Activated naive CD8-positive, alpha-beta T cell treated with anti-CD3 and anti-CD28 coated beads, Interleukin-2, amount 50 U/mL, for 24 hours (primary cell): ENCODE measurements at regions not wholly inside any gene's neighbourhood (a gene's known extent, or its start where the extent isn't known, plus 50 kb on each side); places are given as distances from the start of the nearest gene placed in this dataset.

Source experiments
- ATAC-seq: fragments of 150-1000 bp; cut with Tn5 transposase; one replicate; pipeline ENCODE4 v1.10.0; 2021
- DNase-seq: peaks from one replicate; pipeline ENCODE4 v3.0.0; 2021
- H3K27ac Mint-ChIP-seq: one replicate; pipeline ENCODE4 v1.8.0; 2021; ENCODE audit warnings: mild to moderate bottlenecking, mixed read lengths
- H3K27me3 Mint-ChIP-seq: one replicate; pipeline ENCODE4 v1.8.0; 2021; ENCODE audit warnings: mixed read lengths
- H3K36me3 Mint-ChIP-seq: one replicate; pipeline ENCODE4 v1.8.0; 2021; ENCODE audit warnings: low read depth, mixed read lengths
- H3K4me1 Mint-ChIP-seq: one replicate; pipeline ENCODE4 v1.8.0; 2021; ENCODE audit warnings: mixed read lengths
- H3K4me3 Mint-ChIP-seq: one replicate; pipeline ENCODE4 v1.8.0; 2021; ENCODE audit warnings: mild to moderate bottlenecking, moderate library complexity, mixed read lengths
- H3K9me3 Mint-ChIP-seq: one replicate; pipeline ENCODE4 v1.8.0; 2021; ENCODE audit warnings: mixed read lengths

DNA sequence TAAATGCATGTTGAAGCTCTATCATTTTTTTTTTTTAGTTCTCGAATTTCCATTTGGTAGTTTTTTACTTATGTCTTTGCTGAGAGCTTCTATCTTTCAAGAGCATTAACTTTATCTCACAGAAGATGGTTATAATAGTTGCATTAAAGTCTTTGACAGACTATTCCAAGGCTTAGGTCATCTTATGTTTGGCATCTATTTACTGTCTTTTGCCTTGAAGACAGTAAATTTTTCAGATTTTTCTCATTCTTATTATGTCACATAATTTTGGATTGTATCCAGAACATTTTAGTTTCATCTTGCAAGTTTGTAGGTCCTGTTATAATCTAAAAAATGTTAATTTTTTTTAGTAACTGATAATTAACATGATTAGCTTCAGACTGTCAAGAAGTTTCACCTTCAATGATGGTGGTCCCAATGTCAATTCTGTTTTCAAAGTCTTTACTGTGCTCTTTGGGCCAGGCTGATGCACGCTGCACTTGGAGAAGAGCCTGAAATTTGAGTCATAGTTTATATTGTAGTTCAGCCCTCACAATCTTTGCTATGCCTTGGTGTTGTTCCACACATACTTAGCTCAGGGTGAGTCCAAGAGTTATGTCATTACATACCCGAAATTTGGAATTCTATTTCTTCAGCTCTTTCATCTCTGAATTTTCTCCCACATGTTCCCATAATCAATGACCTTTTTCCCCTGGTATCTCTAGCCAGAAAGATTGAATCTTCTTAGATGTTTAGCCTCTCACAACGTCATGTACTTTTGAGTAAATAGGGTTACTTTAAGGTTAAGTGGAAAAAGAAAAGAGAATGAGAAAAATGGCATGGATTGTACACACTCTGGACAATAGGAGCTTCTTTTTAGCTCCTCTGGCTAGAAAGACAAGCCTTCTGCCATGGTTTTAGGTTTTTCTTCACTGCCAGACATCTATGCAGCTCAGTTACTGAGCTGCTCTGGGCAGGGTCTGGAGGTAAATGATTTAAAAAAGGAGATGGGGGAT is 110.3 kb upstream of the BTBD3 start:
- Mint-ChIP-seq H3K36me3 (no peaks in the 10 kb centered on the region), H3K27ac (no peak overlapping the region), H3K9me3 (no peaks in the 10 kb centered on the region), H3K27me3 (no peaks in the 10 kb centered on the region), H3K4me1 (no peaks in the 10 kb centered on the region), H3K4me3 (no peak overlapping the region)
- no peak for DNase-seq
- no peak for ATAC-seq

DNA sequence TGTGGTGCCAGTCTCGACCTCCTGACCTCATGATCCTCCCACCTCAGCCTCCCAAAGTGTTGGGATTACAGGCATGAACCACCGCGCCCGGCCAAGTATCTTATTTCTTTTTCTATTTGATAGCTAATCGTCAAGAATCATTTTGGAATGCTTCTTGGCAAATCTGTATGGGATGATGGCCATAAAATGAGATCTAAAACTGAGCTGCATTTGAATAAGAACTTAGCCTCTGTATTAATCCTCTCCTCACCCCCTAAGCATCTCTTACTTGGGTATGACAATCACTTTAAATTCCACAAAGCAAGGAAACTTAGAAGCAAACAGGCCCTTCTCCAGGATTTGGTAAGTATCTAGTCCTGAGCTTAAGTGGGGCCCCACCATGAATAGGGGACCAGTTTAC is 108.9 kb upstream of the BTBD3 start:
- DNase-seq = no peak
- Mint-ChIP-seq H3K36me3 (no peaks in the 10 kb centered on the region), H3K27me3 (no peaks in the 10 kb centered on the region), H3K9me3 (no peaks in the 10 kb centered on the region), H3K4me1 (no peaks in the 10 kb centered on the region), H3K4me3 (no peak overlapping the region), H3K27ac (no peak overlapping the region)
- ATAC-seq = no peak

DNA sequence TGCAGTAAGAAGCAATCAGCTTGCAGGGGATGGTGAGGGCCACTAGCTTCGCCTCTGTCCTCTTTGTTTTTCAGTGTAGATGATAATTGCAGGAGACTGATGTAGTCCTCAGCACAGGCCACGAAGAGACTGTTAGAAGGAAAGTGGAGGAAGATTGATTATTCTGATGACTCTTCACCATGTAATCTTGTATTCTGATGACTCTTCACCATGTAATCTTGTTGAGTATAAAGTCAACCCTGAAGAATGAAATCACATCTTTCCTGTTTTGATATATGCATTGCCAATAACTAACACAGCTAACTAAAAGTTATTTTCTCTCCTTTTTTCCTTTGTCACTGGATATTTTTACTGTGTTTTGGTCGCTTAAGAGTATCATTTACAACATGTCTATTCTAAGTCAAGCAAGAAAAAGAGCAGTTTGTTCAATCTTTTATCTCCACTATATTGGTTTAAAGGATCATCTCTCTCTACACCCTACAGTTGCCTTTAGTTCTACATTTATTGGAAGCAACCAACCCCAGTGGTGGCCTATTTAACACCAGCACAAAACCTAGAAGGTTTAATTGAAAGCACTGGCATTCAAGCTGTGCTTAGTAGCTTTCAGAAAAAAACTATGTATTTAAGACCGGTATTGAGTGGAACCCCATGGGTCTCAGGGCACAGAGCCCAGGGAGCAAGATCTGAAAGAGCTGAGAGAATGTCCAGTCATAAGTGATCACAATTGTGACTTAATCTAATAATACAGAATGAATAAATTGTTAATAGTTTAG is 107.2 kb upstream of the BTBD3 start:
- H3K27me3 Mint-ChIP-seq = no peaks in the 10 kb centered on the region
- H3K27ac Mint-ChIP-seq = no peak overlapping the region
- ATAC-seq = no peak
- no peak for DNase-seq
- H3K4me1 Mint-ChIP-seq = no peaks in the 10 kb centered on the region
- H3K4me3 Mint-ChIP-seq = no peak overlapping the region
- no peaks in the 10 kb centered on the region for H3K36me3 Mint-ChIP-seq
- H3K9me3 Mint-ChIP-seq = no peaks in the 10 kb centered on the region

DNA sequence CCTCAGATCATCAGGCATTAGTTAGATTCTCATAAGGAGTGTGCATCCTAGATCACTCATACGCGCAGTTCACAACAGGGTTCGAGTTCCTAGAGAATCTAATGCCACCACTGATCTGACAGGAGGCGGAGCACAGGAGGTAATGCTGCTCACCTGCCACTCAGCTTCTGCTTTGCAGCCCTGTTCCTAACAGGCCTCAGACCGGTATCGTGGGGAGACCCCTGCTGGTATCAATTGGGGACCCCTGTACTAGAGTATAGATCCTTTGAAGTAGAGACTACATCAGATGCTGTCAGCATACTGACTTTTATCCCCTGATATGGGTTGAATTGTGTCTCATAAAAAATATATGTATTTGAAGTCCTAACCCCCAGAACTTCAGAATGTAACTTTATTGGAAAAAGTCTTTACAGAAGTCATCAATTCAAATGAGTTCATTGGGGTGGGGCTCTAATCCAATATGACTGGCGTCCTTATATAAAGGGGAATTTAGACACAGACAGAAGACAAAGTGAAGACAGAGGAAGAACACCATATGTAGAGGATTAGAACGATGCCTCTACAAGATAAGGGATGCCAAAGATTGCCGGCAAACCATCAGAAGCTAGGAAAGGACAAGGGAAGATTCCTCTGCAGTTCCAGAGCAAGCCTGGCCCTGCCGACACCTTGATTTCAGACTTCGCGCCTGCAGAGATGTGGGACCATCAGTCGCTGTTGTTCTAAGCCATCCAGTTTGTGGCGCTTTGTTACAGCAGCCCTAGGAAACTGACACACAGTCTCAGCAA is 104.4 kb upstream of the BTBD3 start:
- no peaks in the 10 kb centered on the region for H3K9me3 Mint-ChIP-seq
- no peaks in the 10 kb centered on the region for H3K36me3 Mint-ChIP-seq
- no peak overlapping the region for H3K27ac Mint-ChIP-seq
- no peaks in the 10 kb centered on the region for H3K4me1 Mint-ChIP-seq
- DNase-seq (no peak), ATAC-seq (no peak)
- no peaks in the 10 kb centered on the region for H3K27me3 Mint-ChIP-seq
- H3K4me3 Mint-ChIP-seq = no peak overlapping the region

DNA sequence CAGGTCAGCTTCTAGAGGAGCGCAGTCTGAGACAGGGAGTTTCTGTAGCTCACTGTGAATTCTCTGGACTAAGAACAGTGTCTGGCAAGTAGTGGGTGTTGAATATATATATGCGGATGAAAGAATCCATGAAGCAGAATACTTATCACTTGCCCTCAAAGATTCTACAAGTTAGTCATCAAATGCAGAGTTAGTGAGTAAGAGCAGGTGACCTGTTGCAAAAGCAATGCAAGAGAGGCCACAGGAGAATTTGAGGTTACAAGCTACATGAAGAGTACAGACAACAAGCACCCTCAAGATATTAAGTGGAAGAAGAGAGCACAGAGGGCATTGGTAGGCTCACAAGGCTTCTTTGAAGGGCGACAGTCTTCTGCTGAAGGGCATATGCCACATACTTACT is 103.4 kb upstream of the BTBD3 start:
- H3K27ac Mint-ChIP-seq = no peak overlapping the region
- H3K4me3 Mint-ChIP-seq = no peak overlapping the region
- no peaks in the 10 kb centered on the region for H3K9me3 Mint-ChIP-seq
- H3K27me3 Mint-ChIP-seq = no peaks in the 10 kb centered on the region
- H3K36me3 Mint-ChIP-seq = no peaks in the 10 kb centered on the region
- ATAC-seq (no peak), DNase-seq (no peak)
- H3K4me1 Mint-ChIP-seq = no peaks in the 10 kb centered on the region

DNA sequence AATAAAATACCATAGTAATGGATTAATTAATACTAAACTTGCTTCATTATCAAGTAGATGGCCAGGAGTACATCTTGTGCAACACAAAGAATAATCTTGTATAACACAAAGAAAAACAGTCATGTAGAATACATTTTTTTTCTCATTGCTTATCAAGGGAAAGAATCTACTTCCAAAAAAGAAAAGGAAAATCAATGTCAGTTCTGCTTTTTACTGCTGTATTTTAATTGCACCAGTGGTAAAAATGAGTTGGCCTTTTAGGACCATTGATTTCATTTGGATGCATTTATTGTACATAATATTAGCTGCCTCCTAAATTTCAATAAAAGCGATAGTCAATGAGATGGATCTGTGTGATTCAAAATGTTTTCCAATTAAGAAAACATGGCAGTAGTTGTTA is 96.9 kb upstream of the BTBD3 start:
- Mint-ChIP-seq H3K36me3 (no peaks in the 10 kb centered on the region), H3K27me3 (no peaks in the 10 kb centered on the region), H3K9me3 (no peaks in the 10 kb centered on the region), H3K4me1 (no peaks in the 10 kb centered on the region), H3K4me3 (no peak overlapping the region), H3K27ac (no peak overlapping the region)
- DNase-seq (no peak), ATAC-seq (no peak)

DNA sequence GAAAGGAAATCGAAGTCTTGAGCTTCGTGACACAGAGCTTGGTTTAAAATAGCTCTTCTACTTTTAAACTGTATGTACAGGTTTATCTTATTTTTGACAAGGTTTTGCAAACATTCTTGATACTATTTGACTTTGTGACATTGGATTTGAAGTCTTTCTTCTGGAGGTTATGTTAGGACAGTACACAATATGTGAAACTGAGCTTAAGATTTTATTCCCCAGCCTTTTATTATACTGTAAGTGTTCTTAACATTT is 95.2 kb upstream of the BTBD3 start:
- no peaks in the 10 kb centered on the region for H3K36me3 Mint-ChIP-seq
- no peaks in the 10 kb centered on the region for H3K27me3 Mint-ChIP-seq
- no peaks in the 10 kb centered on the region for H3K4me1 Mint-ChIP-seq
- DNase-seq = no peak
- H3K9me3 Mint-ChIP-seq = no peaks in the 10 kb centered on the region
- no peak for ATAC-seq
- no peak overlapping the region for H3K27ac Mint-ChIP-seq
- no peak overlapping the region for H3K4me3 Mint-ChIP-seq

DNA sequence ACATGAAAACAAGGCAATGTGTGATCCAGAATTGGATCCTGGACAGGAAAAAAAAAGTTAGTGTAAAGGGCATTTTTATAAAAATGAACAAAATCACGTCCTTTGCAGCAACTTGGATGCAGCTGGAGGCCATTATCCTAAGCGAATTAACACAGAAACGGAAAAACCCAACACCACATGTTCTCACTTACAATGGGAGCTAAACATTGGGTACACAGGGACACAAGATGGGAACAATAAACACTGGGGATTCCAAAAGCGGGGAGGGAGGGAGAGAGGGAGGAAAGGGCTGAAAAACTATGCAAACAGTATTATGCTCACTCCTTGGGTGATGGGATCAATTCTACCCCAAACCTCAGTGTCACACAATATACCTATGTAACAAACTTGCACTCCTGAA is 91.4 kb upstream of the BTBD3 start:
- Mint-ChIP-seq H3K4me1 (no peaks in the 10 kb centered on the region), H3K9me3 (peaks cover 16% of the 10 kb centered on the region), H3K27ac (no peak overlapping the region), H3K36me3 (no peaks in the 10 kb centered on the region), H3K4me3 (no peak overlapping the region), H3K27me3 (no peaks in the 10 kb centered on the region)
- no peak for ATAC-seq
- DNase-seq = no peak

DNA sequence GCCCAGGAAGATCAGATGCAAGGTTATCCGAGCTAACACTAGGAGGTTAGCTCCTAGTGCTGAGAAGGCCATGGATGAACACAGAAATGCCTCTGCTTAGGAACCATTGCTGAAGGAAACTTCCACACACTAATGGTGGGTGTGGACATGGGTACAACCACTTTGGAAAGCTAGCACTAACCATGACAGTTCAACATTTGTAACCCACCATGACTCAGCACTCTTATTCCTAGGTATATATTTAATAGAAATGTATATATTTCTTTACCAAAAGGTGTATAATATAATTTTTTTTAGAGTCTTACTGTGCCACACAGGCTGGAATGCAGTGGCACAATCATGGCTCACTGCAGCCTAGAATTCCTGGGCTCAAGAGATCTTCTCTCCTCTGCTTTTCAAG is 85.3 kb upstream of the BTBD3 start:
- Mint-ChIP-seq H3K36me3 (no peaks in the 10 kb centered on the region), H3K4me3 (no peak overlapping the region), H3K4me1 (no peaks in the 10 kb centered on the region), H3K27me3 (no peaks in the 10 kb centered on the region), H3K9me3 (peaks cover 16% of the 10 kb centered on the region), H3K27ac (no peak overlapping the region)
- DNase-seq (no peak), ATAC-seq (no peak)

DNA sequence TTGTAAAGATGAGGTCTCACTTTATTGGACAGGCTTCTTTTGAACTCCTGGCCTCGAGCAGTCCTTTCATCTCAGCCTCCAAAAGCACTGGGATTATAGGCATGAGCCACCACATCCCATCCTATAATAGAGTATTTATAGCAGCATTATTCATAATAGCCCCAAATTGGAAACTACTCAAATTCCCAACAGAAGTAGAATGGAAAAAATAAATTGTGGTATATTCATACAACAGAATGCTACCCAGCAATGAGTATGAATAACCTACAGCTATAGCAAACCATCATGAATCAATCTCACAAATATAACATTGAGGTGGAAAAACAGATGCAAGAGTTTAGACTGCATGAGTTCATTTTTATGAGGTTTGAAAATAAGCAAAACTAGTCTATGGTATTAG is 84.8 kb upstream of the BTBD3 start:
- Mint-ChIP-seq H3K36me3 (no peaks in the 10 kb centered on the region), H3K27me3 (no peaks in the 10 kb centered on the region), H3K4me3 (no peak overlapping the region), H3K27ac (no peak overlapping the region), H3K9me3 (peaks cover 16% of the 10 kb centered on the region), H3K4me1 (no peaks in the 10 kb centered on the region)
- ATAC-seq = no peak
- DNase-seq = no peak

DNA sequence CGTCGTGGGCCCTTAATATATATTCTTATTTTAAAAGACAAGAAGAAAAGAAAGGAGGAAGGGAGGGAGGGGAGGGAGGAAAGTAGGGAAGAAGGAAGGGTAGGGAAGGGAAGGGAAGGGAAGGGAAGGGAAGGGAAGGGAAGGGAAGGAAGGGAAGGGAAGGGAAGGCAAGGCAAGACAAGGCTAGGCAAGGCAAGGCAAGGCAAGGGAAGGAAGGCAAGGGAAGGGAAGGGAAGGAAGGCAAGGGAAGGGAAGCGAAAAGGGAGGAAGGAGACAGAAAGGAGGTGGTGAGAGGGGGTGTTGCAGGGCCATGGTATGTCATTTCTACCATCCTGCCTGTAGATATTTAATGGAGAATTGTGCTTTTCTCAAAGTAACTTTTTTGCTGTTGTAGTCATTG is 83.9 kb upstream of the BTBD3 start:
- H3K4me1 Mint-ChIP-seq = no peaks in the 10 kb centered on the region
- no peak overlapping the region for H3K27ac Mint-ChIP-seq
- H3K27me3 Mint-ChIP-seq = no peaks in the 10 kb centered on the region
- DNase-seq (no peak), ATAC-seq (no peak)
- H3K4me3 Mint-ChIP-seq = no peak overlapping the region
- H3K9me3 Mint-ChIP-seq = peaks cover 11% of the 10 kb centered on the region
- no peaks in the 10 kb centered on the region for H3K36me3 Mint-ChIP-seq

DNA sequence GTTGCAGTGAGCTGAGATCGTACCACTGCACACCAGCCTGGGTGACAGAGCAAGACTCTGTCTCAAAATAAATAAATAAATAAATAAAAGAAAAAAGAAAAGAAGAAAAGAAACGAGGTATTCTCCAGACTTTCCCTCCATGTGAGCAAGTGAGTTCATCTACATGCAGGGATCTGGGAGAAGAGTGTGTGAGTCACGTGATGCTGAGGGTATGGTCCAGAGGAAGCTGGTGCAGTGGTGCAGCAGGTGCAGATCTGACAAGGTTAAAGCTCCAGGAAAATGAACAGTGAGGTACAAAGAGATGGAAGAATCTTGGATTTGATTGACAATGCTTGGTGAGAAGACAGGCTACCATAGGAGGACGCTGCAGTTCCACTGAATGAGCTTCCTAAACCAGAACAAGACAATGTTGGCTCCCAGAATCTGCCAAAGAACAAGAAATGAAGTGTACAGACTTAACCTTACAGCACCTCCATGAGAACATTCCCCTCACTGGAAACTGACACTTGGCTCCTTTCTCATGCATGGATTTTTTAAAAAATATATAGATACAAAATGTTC is 79.5 kb upstream of the BTBD3 start:
- ATAC-seq = no peak
- no peaks in the 10 kb centered on the region for H3K4me1 Mint-ChIP-seq
- H3K27me3 Mint-ChIP-seq = no peaks in the 10 kb centered on the region
- no peak overlapping the region for H3K4me3 Mint-ChIP-seq
- H3K36me3 Mint-ChIP-seq = no peaks in the 10 kb centered on the region
- no peaks in the 10 kb centered on the region for H3K9me3 Mint-ChIP-seq
- no peak overlapping the region for H3K27ac Mint-ChIP-seq
- DNase-seq = no peak

DNA sequence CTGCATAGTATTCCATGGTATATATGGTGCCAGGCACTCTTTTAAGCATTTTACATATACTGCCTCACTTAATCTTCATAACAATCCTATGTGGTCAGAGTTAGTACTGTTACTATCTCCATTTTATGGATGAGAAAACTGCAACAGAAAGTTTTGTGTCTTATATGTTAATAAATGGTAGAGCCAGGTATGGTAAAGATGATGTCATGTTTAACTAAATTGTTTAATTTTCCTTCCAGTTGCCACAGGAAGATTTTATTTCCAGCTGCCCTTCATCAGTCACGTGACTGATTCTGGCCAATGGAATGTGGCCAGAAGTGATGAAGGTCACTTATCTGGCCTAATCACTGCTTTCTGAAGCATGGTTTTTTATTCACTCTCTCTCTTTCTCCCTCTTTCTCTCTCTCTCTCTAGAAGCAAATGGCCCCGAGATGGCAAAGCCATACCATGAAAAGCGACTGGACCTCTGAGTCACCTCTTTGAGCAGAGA is 75.7 kb upstream of the BTBD3 start:
- ATAC-seq = no peak
- no peaks in the 10 kb centered on the region for H3K9me3 Mint-ChIP-seq

DNA sequence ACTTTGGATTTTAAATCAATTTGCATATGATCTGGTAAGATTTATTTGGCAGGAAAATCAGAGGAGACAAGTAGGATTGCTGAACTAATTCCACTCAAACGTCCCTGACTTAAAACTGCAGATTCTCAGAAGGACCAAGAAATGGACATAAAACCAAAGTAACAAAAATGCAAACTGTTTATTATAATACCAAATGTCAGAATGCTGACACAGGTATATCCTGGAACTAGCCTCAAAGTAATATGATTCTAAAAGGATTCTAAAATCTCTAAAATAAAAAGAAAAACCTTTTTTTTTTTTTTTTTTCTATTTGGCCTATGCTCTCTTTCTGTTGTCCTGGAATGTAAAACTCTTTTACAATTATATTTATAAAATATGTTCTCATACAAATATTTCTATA is 74.4 kb upstream of the BTBD3 start:
- no peak for ATAC-seq
- H3K9me3 Mint-ChIP-seq = peaks cover 4% of the 10 kb centered on the region
- H3K27ac Mint-ChIP-seq = no peak overlapping the region
- no peak overlapping the region for H3K4me3 Mint-ChIP-seq
- H3K4me1 Mint-ChIP-seq = no peaks in the 10 kb centered on the region
- H3K27me3 Mint-ChIP-seq = no peaks in the 10 kb centered on the region
- DNase-seq = no peak
- no peaks in the 10 kb centered on the region for H3K36me3 Mint-ChIP-seq

More for the DNA sequence above, 75.7 kb upstream of the BTBD3 start:
- Mint-ChIP-seq H3K27me3 (no peaks in the 10 kb centered on the region), H3K4me1 (no peaks in the 10 kb centered on the region), H3K4me3 (no peak overlapping the region), H3K27ac (no peak overlapping the region), H3K36me3 (no peaks in the 10 kb centered on the region)
- no peak for DNase-seq
